HG02885 (cell line): ENCODE measurements at regions not wholly inside any gene's neighbourhood (a gene's known extent, or its start where the extent isn't known, plus 50 kb on each side); places are given as distances from the start of the nearest gene placed in this dataset.

Experiments used
- ATAC-seq: cut with Tn5 transposase; IDR thresholded peaks from one replicate; pipeline ENCODE4 v1.9.1; 2021; ENCODE audit warnings: mild to moderate bottlenecking; ENCODE audit not compliant: unreplicated experiment, poor library complexity

DNA sequence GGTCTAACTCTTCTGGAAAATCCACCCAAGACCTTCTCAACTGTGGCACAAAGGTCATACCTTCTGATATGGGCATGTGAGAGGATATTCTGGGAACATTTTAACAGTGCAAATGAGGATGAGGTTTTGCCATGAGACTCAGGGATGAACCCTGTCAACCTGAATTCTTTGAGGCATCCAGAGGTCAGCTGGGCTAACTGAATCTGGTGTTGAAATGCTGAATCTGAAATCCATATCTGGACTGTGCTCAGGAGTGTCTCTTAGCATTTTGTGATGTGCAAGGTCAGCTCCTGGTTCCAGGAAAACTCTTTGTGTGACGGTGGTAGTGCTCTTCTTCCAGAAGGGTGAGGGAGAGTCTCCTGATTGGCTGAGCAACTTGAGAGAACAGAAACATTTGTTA lies 276.0 kb upstream of the SALL1 start:
- ATAC-seq, result no peak

- ATAC-seq, result no peak
These were observed 275.2 kb upstream of the SALL1 start for GRCh38 chr16:51426276-51426675.

- no peak for ATAC-seq
These were observed 269.2 kb upstream of the SALL1 start for GRCh38 chr16:51420247-51420646.

DNA sequence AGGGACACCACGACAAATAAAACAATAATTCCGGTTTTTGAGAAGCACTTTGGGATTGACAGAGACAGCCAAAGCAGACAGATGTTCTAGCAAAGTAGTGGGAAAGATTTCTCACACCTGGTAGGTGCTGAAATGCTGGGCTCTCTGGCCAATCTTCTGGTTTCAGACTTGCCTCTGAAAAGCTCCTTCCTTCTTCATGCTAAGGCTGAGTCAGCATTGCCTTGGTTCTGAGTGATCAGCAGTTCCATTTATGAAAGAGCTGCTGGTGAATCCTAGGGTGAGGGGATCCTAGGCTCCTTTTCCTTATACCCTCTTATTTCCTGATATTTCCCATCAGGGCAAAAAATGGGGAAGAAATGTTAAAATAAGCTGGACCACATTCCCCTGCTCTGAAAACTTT lies 268.7 kb upstream of the SALL1 start:
- ATAC-seq, result no peak

DNA sequence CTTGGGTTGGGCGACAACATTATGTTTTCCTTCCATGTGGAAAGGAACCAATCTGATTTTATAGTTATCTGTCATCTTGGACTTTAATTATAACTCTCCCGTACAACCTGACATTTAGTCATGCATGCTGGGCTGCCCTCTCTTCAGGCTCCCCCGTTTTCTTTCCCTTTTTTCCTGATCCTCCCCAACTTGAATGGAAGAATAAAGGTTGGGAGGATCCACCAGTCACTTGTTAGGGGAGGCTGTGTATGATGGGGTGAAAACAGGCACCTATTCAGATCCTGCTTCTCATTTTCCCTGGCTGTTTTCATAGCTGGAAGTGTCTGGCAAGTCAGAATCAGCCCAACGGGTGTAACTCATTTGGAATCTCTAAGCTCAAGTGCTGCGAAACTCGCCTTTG lies 267.2 kb upstream of the SALL1 start:
- ATAC-seq, result no peak

- no peak for ATAC-seq
These were observed 265.9 kb upstream of the SALL1 start for GRCh38 chr16:51416926-51417325.

DNA sequence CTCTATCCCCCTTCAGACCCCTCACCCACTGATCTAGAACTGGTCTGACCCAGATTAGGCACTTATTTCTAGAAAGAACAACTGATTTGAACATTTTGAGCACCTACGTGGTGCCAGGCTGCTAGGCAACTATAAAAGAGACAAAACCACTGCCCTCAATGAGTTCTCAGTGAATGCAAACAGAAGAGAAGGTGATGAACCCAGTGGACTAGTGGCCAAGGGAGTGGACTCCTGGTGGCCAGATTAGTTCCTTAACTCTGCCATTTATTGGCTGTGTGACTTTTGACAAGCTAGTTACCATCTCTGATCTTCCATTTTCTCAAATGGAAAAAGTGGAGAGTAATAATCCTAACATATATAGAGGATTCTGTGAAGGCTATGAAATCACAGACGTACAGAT lies 259.1 kb upstream of the SALL1 start:
- ATAC-seq, result no peak

- no peak for ATAC-seq
These were observed 258.1 kb upstream of the SALL1 start for GRCh38 chr16:51409001-51409675.

DNA sequence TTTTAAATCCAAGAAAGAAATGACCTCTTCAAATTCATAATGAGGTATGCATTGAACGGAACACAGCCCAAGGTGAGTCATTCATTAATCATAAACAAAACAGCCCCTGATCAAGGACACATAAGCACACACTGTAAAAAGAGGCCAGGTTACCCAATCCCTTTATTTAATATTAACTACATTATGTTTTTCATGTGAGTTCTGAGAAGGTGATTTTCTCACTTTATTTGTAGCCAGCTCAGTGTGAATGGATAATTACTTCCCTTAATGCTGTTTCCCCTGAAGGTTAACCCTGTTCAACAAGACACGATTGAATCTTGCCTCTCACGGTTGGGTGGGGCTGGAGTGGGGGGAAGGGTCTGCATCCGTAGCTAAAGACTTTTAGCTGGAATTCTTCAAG lies 257.3 kb upstream of the SALL1 start:
- ATAC-seq, result no peak

GRCh38 chr16:51407921-51408320 lies 256.9 kb upstream of the SALL1 start:
- ATAC-seq, result no peak

DNA sequence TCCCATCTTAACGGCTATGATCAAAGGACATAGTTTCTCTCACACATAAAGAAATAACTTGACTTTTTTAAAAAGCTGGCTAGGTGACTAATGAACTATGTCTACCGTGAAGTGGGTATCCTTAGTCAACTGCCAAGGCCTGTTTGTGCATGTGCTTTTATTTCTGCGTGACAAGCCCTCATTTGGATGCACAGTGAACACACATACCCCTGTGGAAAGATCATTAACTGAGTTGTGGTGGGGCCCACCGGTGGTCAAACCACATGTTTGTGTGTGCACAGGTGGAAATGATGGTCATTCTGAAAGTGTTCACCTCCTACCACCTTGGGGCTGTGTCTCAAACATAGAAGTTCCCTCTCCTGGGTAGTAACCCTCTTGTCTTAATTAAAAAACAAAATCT lies 256.1 kb upstream of the SALL1 start:
- ATAC-seq, result no peak

- ATAC-seq, result no peak
These were observed 254.3 kb upstream of the SALL1 start for GRCh38 chr16:51405361-51405760.

DNA sequence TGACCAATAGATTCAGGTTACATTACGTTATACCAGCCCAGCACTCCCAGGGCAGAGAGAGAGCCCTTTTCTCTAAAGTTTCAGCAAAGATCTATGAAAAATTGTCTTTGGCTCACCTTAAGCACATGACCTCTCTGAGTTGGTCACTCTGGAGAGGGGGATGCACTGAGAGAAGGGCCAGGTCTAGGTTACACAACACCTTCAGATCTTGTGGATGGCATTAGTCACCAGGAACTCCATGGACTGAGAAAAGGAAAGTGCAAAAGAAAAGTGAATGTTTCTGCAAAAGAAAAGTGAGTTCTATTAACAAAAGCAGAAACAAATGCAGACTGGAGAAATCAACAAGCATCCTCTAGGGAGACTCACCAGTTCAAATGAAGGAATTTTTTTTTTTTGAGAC lies 253.3 kb upstream of the SALL1 start:
- ATAC-seq, result no peak

DNA sequence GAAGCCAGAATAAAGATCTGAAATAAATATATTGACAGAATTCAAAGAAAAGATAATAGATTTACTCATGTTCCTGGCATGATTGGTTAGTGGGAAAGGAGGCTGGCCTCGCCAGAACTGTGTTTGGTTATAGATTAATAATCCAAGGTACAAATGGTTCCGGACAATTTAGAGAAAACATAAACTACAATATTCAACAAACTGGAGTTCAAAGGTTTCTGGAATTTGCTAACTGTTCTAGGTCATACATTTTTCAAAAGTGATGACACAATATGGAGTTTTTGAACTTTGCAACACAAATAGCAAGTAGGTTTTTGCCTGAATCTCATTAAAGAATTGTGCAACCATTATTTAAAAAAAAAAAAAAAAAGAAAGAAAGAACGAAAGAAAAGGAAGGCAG lies 251.7 kb upstream of the SALL1 start:
- no peak for ATAC-seq

DNA sequence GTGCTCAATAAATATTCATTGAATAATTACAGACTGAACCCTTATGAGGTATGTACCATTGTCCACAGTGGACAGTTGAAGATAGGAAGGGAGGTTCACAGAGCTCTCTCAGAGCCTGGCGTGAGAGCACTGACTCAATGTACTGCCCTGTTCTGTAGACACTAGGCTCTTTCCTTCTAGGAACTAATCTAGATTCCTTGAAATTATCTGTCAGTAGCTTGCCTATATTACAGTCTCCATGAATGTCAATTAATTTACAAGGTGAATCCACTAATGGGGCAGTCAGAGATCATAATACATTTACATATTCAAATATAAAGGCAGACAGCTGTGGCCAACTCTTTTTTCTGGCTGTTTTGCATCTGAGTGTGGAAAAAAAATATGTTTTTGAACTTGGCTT lies 251.2 kb upstream of the SALL1 start:
- ATAC-seq, result no peak

- no peak for ATAC-seq
These were observed 250.6 kb upstream of the SALL1 start for GRCh38 chr16:51401673-51402072.

GRCh38 chr16:51399908-51400670 lies 249.0 kb upstream of the SALL1 start:
- no peak for ATAC-seq

DNA sequence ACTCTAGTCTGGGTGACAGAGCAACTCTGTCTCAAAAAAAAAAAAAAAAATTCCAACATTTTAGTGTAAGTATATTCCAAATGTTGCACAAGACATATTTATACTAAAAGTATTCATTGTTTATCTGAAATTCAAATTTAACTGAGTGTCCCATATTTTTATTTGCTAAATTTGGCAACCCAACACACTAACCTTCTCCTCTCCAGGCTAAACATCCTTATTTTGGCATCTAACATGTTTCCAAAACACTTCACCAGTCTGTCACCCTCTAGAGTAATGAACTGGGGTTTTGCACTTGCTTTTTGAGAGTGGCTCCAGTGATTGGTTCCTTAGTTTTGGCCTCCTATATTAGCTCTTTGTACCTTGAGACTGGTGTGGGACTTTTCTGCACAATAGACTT lies 243.4 kb upstream of the SALL1 start:
- ATAC-seq, result no peak

DNA sequence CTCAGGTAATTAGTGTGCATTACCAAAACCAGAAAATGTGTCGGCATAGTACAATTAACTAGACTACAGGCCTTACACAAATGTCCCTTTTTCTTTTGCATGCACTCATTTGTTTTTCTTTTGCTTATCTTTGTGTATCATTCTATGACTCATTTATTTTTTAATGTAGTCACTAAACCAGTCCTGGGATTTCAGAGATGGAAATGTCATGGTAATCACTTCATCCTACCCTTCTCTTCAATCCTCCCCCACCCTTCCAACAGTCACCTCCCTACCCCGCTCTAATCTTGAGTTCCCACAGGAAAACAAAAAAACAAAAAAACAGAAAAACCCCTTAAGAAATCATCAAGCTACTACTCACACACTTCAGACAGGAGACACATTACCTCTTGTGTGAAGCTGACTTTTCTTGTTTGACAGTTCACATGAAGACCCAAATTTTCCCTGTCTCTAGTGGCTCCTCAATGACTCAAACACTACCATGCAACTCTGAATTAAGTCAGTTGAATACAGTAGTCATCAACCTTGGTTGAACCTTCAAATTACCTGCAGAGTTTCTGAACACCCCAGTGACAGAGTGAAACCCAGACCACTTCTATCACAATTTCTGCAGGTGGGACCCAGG lies 242.4 kb upstream of the SALL1 start:
- ATAC-seq, result no peak

DNA sequence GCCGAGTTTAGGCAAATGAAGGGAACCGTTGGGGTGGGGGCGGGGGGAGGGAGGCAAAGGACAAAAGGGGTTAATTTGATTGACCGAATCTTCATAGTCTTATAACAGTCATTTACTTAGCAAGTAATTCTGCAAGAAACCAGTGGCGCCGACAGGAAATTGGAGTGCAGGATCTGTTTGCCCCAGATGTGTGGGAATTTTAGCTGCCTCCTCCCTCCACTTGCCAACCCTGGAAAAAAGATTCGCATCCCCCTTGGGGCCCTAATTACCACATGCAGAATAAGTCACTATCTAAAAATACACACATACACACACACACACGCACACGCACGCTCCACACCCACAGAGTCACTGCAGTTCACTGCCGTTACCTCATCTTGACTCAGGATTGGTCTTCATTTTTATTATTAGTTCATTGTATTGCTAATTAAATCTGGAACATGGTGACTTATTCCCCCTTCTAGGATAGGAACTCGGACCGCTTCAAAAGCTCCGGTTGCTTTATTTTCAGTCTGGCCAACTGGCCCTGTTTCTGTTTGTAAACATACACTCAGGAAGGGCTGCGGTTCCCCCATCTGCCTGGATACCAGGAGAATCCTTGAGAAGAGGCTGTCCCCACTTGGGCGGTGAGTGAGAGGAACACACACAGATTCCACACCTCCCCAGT lies 241.6 kb upstream of the SALL1 start:
- no peak for ATAC-seq
